ENCODE measurements at regions not wholly inside any gene's neighbourhood (a gene's known extent, or its start where the extent isn't known, plus 50 kb on each side); places are given as distances from the start of the nearest gene placed in this dataset.

DNA sequence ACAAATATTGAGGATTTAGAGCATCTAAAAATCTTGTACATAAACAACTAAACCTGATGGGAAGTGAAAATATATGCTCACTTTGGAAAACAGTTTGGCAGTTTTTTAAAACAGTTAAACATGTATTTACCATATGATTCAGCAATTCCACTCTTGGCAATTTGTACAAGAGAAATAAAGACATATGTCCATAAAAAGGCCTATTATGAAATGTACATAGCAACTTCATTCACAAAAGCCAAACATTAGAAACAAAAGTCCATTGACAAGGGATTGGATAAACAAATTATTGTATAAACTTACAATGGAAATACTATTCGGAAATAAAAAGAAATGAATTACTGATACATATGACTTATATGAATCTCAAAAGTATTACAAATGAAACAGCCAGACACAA, 196.2 kb upstream of the SLC24A2 start:
- H3K27me3 ChIP-seq (ENCODE audit: control insufficient read depth in 2 of 2, insufficient read depth in 2 of 2, low read length in 2 of 2), result no peaks in the 10 kb centered on the region
- no peaks in the 10 kb centered on the region for H3K79me2 ChIP-seq (ENCODE audit: control insufficient read depth, insufficient read depth, low read length)
- no peak for DNase-seq (ENCODE audit: extremely low read depth in 1 of 4, low spot score in 3 of 4)
- no peak overlapping the region for H3K27ac ChIP-seq (ENCODE audit: extremely low read depth, low read depth, low read length)
- 0% methylated on average over 1 of the region's 1 CpG for WGBS (ENCODE audit: insufficient coverage, low coverage, missing lambda C conversion rate)
- no peak for ATAC-seq
- H3K9ac ChIP-seq (ENCODE audit: insufficient read depth in 1 of 2, low read depth in 2 of 2, low read length in 2 of 2), result no peak overlapping the region
- H3K36me3 ChIP-seq (ENCODE audit: control insufficient read depth, insufficient read depth, low read length), result no peaks in the 10 kb centered on the region
- ChIA-PET CTCF (ENCODE audit: low intra/inter-chr PET ratio) (no interaction called here), POLR2A (no interaction called here)
- H3K4me2 ChIP-seq (ENCODE audit: insufficient read depth, low read length), result no peak overlapping the region
- no peaks in the 10 kb centered on the region for H3K9me1 ChIP-seq (ENCODE audit: control insufficient read depth, insufficient read depth, low read length)
- FAIRE-seq, result no peak
- no peaks in the 10 kb centered on the region for H4K20me1 ChIP-seq (replicated peaks; ENCODE audit: control insufficient read depth, insufficient read depth, low read length)
- BruUV-seq (replicated peaks), result no TSS peak
- in situ Hi-C loops (cut with MboI) (no loop called here), intact Hi-C loops (cut with micrococcal nuclease) (no loop called here)
- no peaks in the 10 kb centered on the region for H3K9me3 ChIP-seq (replicated peaks; ENCODE audit: control insufficient read depth, insufficient read depth, low read depth, low read length)
- no peaks in the 10 kb centered on the region for H3K4me1 ChIP-seq (replicated peaks in 1 of 2; ENCODE audit: control insufficient read depth in 2 of 2, insufficient read depth in 2 of 2, low read length in 2 of 2)
- no peak for TF ChIP-seq LEF1 (IDR thresholded peaks at IDR 0.05)
- no peak for TF ChIP-seq TRIM28 (IDR thresholded peaks at IDR 0.05)
- TF ChIP-seq, protein P1, sequence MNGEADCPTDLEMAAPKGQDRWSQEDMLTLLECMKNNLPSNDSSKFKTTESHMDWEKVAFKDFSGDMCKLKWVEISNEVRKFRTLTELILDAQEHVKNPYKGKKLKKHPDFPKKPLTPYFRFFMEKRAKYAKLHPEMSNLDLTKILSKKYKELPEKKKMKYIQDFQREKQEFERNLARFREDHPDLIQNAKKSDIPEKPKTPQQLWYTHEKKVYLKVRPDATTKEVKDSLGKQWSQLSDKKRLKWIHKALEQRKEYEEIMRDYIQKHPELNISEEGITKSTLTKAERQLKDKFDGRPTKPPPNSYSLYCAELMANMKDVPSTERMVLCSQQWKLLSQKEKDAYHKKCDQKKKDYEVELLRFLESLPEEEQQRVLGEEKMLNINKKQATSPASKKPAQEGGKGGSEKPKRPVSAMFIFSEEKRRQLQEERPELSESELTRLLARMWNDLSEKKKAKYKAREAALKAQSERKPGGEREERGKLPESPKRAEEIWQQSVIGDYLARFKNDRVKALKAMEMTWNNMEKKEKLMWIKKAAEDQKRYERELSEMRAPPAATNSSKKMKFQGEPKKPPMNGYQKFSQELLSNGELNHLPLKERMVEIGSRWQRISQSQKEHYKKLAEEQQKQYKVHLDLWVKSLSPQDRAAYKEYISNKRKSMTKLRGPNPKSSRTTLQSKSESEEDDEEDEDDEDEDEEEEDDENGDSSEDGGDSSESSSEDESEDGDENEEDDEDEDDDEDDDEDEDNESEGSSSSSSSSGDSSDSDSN (IDR thresholded peaks at IDR 0.05; ENCODE audit: borderline replicate concordance in 1 of 2, low read depth in 2 of 2, low read length in 2 of 2), result no peak
- TF ChIP-seq HNRNPK (IDR thresholded peaks at IDR 0.05; ENCODE audit: low read depth, low read length, poor library complexity, severe bottlenecking), result no peak
- TF ChIP-seq, protein P2, sequence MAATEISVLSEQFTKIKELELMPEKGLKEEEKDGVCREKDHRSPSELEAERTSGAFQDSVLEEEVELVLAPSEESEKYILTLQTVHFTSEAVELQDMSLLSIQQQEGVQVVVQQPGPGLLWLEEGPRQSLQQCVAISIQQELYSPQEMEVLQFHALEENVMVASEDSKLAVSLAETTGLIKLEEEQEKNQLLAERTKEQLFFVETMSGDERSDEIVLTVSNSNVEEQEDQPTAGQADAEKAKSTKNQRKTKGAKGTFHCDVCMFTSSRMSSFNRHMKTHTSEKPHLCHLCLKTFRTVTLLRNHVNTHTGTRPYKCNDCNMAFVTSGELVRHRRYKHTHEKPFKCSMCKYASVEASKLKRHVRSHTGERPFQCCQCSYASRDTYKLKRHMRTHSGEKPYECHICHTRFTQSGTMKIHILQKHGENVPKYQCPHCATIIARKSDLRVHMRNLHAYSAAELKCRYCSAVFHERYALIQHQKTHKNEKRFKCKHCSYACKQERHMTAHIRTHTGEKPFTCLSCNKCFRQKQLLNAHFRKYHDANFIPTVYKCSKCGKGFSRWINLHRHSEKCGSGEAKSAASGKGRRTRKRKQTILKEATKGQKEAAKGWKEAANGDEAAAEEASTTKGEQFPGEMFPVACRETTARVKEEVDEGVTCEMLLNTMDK (IDR thresholded peaks at IDR 0.05; ENCODE audit: borderline replicate concordance, insufficient read depth, low read depth, low read length, poor library complexity, severe bottlenecking), result no peak
- H3K4me3 ChIP-seq, result no peak overlapping the region
- no peak overlapping the region for H2AFZ ChIP-seq (ENCODE audit: low read depth, low read length)
